HepG2 (cell line): ENCODE measurements at regions not wholly inside any gene's neighbourhood (a gene's known extent, or its start where the extent isn't known, plus 50 kb on each side); places are given as distances from the start of the nearest gene placed in this dataset.

Experiments
- CEBPZ ChIP-seq: IDR thresholded peaks from 2 replicates; pipeline ENCODE4 v1.6.1; 2012; ENCODE audit warnings: low read length, improper control_type of control experiment
- CTCF ChIP-seq: sonication (generic); formaldehyde crosslinking; IDR thresholded peaks from 2 replicates; pipeline ENCODE4 v1.5.0; 2020; ENCODE audit warnings: mild to moderate bottlenecking, missing genetic modification reagents, moderate library complexity
- FOXA3 ChIP-seq: IDR thresholded peaks from 2 replicates; pipeline ENCODE4 v1.6.1; 2016; ENCODE audit warnings: missing genetic modification reagents, missing compliant biosample characterization
- PCBP1 ChIP-seq: fragments of 200-400 bp; formaldehyde crosslinking; IDR thresholded peaks from 2 replicates; pipeline ENCODE4 v1.6.1; 2017; ENCODE audit warnings: mild to moderate bottlenecking, low read depth, low read length, borderline replicate concordance
- PHF20 ChIP-seq: sonication (generic); formaldehyde crosslinking; IDR thresholded peaks from 2 replicates; pipeline ENCODE4 v1.5.0; 2020; ENCODE audit warnings: mild to moderate bottlenecking, missing genetic modification reagents
- POLR2A ChIP-seq, 2 experiments: IDR thresholded peaks; 2 replicates each; pipeline ENCODE4 v1.6.1; 2011; ENCODE audit warnings: low read depth in 2 of 2, low read length in 2 of 2, mild to moderate bottlenecking in 1 of 2, moderate library complexity in 1 of 2; ENCODE audit not compliant: insufficient read depth in 1 of 2
- TBL1XR1 ChIP-seq: fragments of 150-350 bp; IDR thresholded peaks from 2 replicates; pipeline ENCODE4 v1.6.1; 2014; ENCODE audit warnings: borderline replicate concordance, low read length; ENCODE audit not compliant: partially characterized antibody
- ZBTB33 ChIP-seq: sonication (generic); formaldehyde crosslinking; IDR thresholded peaks from 2 replicates; pipeline ENCODE4 v1.4.0; 2020; ENCODE audit warnings: missing genetic modification reagents
- ZNF138 ChIP-seq: sonication (generic); formaldehyde crosslinking; IDR thresholded peaks from 2 replicates; pipeline ENCODE4 v1.5.0; 2020; ENCODE audit warnings: mild to moderate bottlenecking, low read depth, missing genetic modification reagents
- TF ChIP-seq, protein P1 (sequence below): IDR thresholded peaks from 2 replicates; pipeline ENCODE4 v1.4.0; 2020; ENCODE audit warnings: mild to moderate bottlenecking, missing genetic modification reagents

DNA sequence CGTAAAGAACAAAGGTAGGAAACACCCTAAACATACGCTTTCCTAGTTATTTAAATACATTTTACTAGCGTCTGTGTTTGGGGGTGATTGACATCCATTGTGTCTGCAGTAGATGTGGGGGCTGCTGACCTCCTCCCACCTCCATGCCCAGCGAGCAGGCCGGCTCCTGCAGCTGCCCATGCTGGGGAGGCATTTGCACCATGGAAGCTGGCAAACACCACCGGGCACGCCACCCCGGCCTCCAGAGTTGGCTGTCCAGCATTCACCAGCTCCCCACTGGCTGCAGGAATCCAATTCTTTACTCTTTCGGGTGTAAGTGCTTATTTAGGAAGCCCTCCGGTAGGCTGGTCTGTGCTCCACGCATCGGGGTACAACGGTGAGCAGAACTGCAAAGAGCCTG, 115.4 kb upstream of the USP29 start:
- TF ChIP-seq, protein P1, sequence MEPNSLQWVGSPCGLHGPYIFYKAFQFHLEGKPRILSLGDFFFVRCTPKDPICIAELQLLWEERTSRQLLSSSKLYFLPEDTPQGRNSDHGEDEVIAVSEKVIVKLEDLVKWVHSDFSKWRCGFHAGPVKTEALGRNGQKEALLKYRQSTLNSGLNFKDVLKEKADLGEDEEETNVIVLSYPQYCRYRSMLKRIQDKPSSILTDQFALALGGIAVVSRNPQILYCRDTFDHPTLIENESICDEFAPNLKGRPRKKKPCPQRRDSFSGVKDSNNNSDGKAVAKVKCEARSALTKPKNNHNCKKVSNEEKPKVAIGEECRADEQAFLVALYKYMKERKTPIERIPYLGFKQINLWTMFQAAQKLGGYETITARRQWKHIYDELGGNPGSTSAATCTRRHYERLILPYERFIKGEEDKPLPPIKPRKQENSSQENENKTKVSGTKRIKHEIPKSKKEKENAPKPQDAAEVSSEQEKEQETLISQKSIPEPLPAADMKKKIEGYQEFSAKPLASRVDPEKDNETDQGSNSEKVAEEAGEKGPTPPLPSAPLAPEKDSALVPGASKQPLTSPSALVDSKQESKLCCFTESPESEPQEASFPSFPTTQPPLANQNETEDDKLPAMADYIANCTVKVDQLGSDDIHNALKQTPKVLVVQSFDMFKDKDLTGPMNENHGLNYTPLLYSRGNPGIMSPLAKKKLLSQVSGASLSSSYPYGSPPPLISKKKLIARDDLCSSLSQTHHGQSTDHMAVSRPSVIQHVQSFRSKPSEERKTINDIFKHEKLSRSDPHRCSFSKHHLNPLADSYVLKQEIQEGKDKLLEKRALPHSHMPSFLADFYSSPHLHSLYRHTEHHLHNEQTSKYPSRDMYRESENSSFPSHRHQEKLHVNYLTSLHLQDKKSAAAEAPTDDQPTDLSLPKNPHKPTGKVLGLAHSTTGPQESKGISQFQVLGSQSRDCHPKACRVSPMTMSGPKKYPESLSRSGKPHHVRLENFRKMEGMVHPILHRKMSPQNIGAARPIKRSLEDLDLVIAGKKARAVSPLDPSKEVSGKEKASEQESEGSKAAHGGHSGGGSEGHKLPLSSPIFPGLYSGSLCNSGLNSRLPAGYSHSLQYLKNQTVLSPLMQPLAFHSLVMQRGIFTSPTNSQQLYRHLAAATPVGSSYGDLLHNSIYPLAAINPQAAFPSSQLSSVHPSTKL: no peak
- TF ChIP-seq CEBPZ (no peak), FOXA3 (no peak), TBL1XR1 (no peak), CTCF (CRISPR knock-in tag) (no peak), POLR2A (IDR thresholded peaks at IDR 0.05; ENCODE audit: insufficient read depth in 1 of 2, low read depth in 2 of 2, low read length in 2 of 2) (no peak), PCBP1 (no peak), ZNF138 (no peak), ZBTB33 (CRISPR knock-in tag) (no peak), PHF20 (CRISPR knock-in tag) (no peak)
